ENCODE measurements at regions not wholly inside any gene's neighbourhood (a gene's known extent, or its start where the extent isn't known, plus 50 kb on each side); places are given as distances from the start of the nearest gene placed in this dataset.

- peak; percentile 6 for DNase-seq
Measured at GRCh38 chr6:19410481-19410880, 426.7 kb upstream of the ID4 start.

- DNase-seq, result no peak
Measured at GRCh38 chr6:19413323-19413722, 423.8 kb upstream of the ID4 start.

- no peak for DNase-seq
Measured at GRCh38 chr6:19415605-19416326, 421.4 kb upstream of the ID4 start.

- DNase-seq, result no peak
Measured at GRCh38 chr6:19416811-19417210, 420.4 kb upstream of the ID4 start.

- DNase-seq, result no peak
Measured at GRCh38 chr6:19417713-19418112, 419.5 kb upstream of the ID4 start.

- DNase-seq, result no peak
Measured at GRCh38 chr6:19424853-19425252, 412.3 kb upstream of the ID4 start.

- DNase-seq, result no peak
Measured at GRCh38 chr6:19427548-19427947, 409.6 kb upstream of the ID4 start.

GRCh38 chr6:19432966-19433498 is 404.1 kb upstream of the ID4 start:
- DNase-seq, result no peak

GRCh38 chr6:19434065-19434464 is 403.1 kb upstream of the ID4 start:
- no peak for DNase-seq

- no peak for DNase-seq
Measured at GRCh38 chr6:19435755-19436154, 401.4 kb upstream of the ID4 start.

GRCh38 chr6:19438566-19439353 is 398.4 kb upstream of the ID4 start:
- DNase-seq, result no peak

GRCh38 chr6:19440531-19440930 is 396.6 kb upstream of the ID4 start:
- DNase-seq, result no peak

GRCh38 chr6:19443411-19443810 is 393.8 kb upstream of the ID4 start:
- DNase-seq, result no peak

GRCh38 chr6:19444041-19444440 is 393.1 kb upstream of the ID4 start:
- DNase-seq, result no peak

GRCh38 chr6:19444481-19444880 is 392.7 kb upstream of the ID4 start:
- no peak for DNase-seq

GRCh38 chr6:19446570-19446969 is 390.6 kb upstream of the ID4 start:
- no peak for DNase-seq

GRCh38 chr6:19450651-19451050 is 386.5 kb upstream of the ID4 start:
- no peak for DNase-seq

GRCh38 chr6:19452495-19452894 is 384.7 kb upstream of the ID4 start:
- DNase-seq, result no peak

- DNase-seq, result no peak
Measured at GRCh38 chr6:19454001-19454720, 383.0 kb upstream of the ID4 start.

GRCh38 chr6:19454721-19455392 is 382.3 kb upstream of the ID4 start:
- no peak for DNase-seq

- no peak for DNase-seq
Measured at GRCh38 chr6:19463250-19463649, 373.9 kb upstream of the ID4 start.

- DNase-seq, result no peak
Measured at GRCh38 chr6:19463925-19464324, 373.2 kb upstream of the ID4 start.
